ENCODE measurements at regions not wholly inside any gene's neighbourhood (a gene's known extent, or its start where the extent isn't known, plus 50 kb on each side); places are given as distances from the start of the nearest gene placed in this dataset.

- Histone ChIP-seq H3K27me3 (no peaks in the 10 kb centered on the region), H3K36me3 (no peaks in the 10 kb centered on the region), H3K4me3 (no peak overlapping the region), H3K9me3 (no peaks in the 10 kb centered on the region), H3K27ac (no peak overlapping the region), H3K4me1 (no peaks in the 10 kb centered on the region)
- 84 to 85% methylated on average over 2 of the region's 2 CpGs for WGBS, 2 donors
- TF ChIP-seq CTCF (IDR thresholded peaks at IDR 0.05) (no peak), POLR2A (IDR thresholded peaks at IDR 0.05) (no peak), EP300 (IDR thresholded peaks at IDR 0.05) (no peak), POLR2AphosphoS5 (IDR thresholded peaks at IDR 0.05) (no peak)
- no peak for ATAC-seq (ENCODE audit: low FRiP score in 2 of 2)
- no peak for DNase-seq
These were observed 780.0 kb downstream of the DACH1 start for GRCh38 chr13:71087006-71087405.

GRCh38 chr13:71082631-71083030 lies 784.4 kb downstream of the DACH1 start:
- no peaks in the 10 kb centered on the region for H3K36me3 ChIP-seq
- H3K4me3 ChIP-seq, result no peak overlapping the region
- H3K9me3 ChIP-seq, result no peaks in the 10 kb centered on the region
- no peaks in the 10 kb centered on the region for H3K4me1 ChIP-seq
- H3K27ac ChIP-seq, result no peak overlapping the region
- H3K27me3 ChIP-seq, result no peaks in the 10 kb centered on the region
- TF ChIP-seq EP300 (IDR thresholded peaks at IDR 0.05), result no peak
- TF ChIP-seq POLR2AphosphoS5 (IDR thresholded peaks at IDR 0.05), result no peak
- TF ChIP-seq CTCF (IDR thresholded peaks at IDR 0.05), result no peak
- TF ChIP-seq POLR2A (IDR thresholded peaks at IDR 0.05), result no peak
- ATAC-seq (ENCODE audit: low FRiP score in 2 of 2), result no peak
- DNase-seq, result no peak
- 52 to 60% methylated on average over 1 of the region's 1 CpG for WGBS, 2 donors

- ATAC-seq (ENCODE audit: low FRiP score in 2 of 2) (no peak), DNase-seq (no peak)
- no peaks in the 10 kb centered on the region for H3K4me1 ChIP-seq
- no peaks in the 10 kb centered on the region for H3K36me3 ChIP-seq
- no peaks in the 10 kb centered on the region for H3K9me3 ChIP-seq
- TF ChIP-seq POLR2AphosphoS5 (IDR thresholded peaks at IDR 0.05) (no peak), POLR2A (IDR thresholded peaks at IDR 0.05) (no peak), EP300 (IDR thresholded peaks at IDR 0.05) (no peak), CTCF (IDR thresholded peaks at IDR 0.05) (no peak)
- no peak overlapping the region for H3K4me3 ChIP-seq
- H3K27ac ChIP-seq, result no peak overlapping the region
- H3K27me3 ChIP-seq, result no peaks in the 10 kb centered on the region
These were observed 787.4 kb downstream of the DACH1 start for GRCh38 chr13:71079638-71080037.

GRCh38 chr13:71068041-71068440 lies 799.0 kb downstream of the DACH1 start:
- Histone ChIP-seq H3K4me3 (no peak overlapping the region), H3K9me3 (no peaks in the 10 kb centered on the region), H3K4me1 (no peaks in the 10 kb centered on the region), H3K36me3 (no peaks in the 10 kb centered on the region), H3K27me3 (no peaks in the 10 kb centered on the region), H3K27ac (no peak overlapping the region)
- 87 to 91% methylated on average over 3 of the region's 3 CpGs for WGBS, 2 donors
- no peak for ATAC-seq (ENCODE audit: low FRiP score in 2 of 2)
- TF ChIP-seq CTCF (IDR thresholded peaks at IDR 0.05), result no peak
- TF ChIP-seq POLR2A (IDR thresholded peaks at IDR 0.05), result no peak
- DNase-seq, result no peak

- H3K36me3 ChIP-seq, result no peaks in the 10 kb centered on the region
- no peak for TF ChIP-seq POLR2AphosphoS5 (IDR thresholded peaks at IDR 0.05)
- no peak for TF ChIP-seq POLR2A (IDR thresholded peaks at IDR 0.05)
- no peak for TF ChIP-seq EP300 (IDR thresholded peaks at IDR 0.05)
- no peak for TF ChIP-seq CTCF (IDR thresholded peaks at IDR 0.05)
- WGBS, 2 donors, result 90 to 94% methylated on average over 1 to 3 of the region's 3 CpGs
- DNase-seq (no peak), ATAC-seq (ENCODE audit: low FRiP score in 2 of 2) (no peak)
- H3K27ac ChIP-seq, result no peak overlapping the region
- no peaks in the 10 kb centered on the region for H3K9me3 ChIP-seq
- no peaks in the 10 kb centered on the region for H3K27me3 ChIP-seq
- H3K4me1 ChIP-seq, result no peaks in the 10 kb centered on the region
- H3K4me3 ChIP-seq, result no peak overlapping the region
These were observed 799.7 kb downstream of the DACH1 start for GRCh38 chr13:71067165-71067815.
